ENCODE measurements at regions not wholly inside any gene's neighbourhood (a gene's known extent, or its start where the extent isn't known, plus 50 kb on each side); places are given as distances from the start of the nearest gene placed in this dataset.

GRCh38 chr5:7320701-7321301 lies 75.1 kb upstream of the ADCY2 start:
- TF ChIP-seq ZFX (IDR thresholded peaks at IDR 0.05; ENCODE audit: borderline replicate concordance) (no peak), CTCF (IDR thresholded peaks at IDR 0.05) (no peak)

GRCh38 chr5:7321724-7322123 lies 74.2 kb upstream of the ADCY2 start:
- TF ChIP-seq CTCF (IDR thresholded peaks at IDR 0.05) (no peak), ZFX (IDR thresholded peaks at IDR 0.05; ENCODE audit: borderline replicate concordance) (no peak)

More at GRCh38 chr5:7320701-7321301, 75.1 kb upstream of the ADCY2 start:
- no peak overlapping the region for H3K27ac ChIP-seq

GRCh38 chr5:7324919-7325318 lies 71.0 kb upstream of the ADCY2 start:
- TF ChIP-seq CTCF (IDR thresholded peaks at IDR 0.05) (no peak), ZFX (IDR thresholded peaks at IDR 0.05; ENCODE audit: borderline replicate concordance) (no peak)

More at GRCh38 chr5:7321724-7322123, 74.2 kb upstream of the ADCY2 start:
- H3K27ac ChIP-seq: no peak overlapping the region

GRCh38 chr5:7325975-7326913 lies 69.7 kb upstream of the ADCY2 start:
- no peak overlapping the region for H3K27ac ChIP-seq
- TF ChIP-seq CTCF (IDR thresholded peaks at IDR 0.05): no peak
- TF ChIP-seq ZFX (IDR thresholded peaks at IDR 0.05; ENCODE audit: borderline replicate concordance): no peak

More at GRCh38 chr5:7324919-7325318, 71.0 kb upstream of the ADCY2 start:
- H3K27ac ChIP-seq: no peak overlapping the region

DNA sequence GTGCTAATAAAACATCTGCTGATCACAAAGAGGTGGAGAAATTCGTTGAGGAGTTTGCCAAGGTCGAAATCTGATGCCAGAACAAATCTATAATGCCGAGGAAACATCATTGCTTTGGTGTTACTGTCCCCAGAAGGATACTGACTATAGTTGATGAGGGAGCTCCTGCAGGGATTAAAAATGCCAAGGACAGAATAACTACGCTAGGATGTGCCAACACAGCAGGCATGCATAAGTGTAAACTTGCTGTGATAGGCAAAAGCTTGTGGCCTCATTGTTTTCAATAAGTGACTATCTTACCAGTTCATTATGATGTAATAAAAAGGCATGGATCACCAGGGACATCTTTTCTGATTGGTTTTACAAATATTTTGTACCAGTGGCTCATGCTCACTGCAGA lies 66.8 kb upstream of the ADCY2 start:
- no peak overlapping the region for H3K27ac ChIP-seq
- TF ChIP-seq ZFX (IDR thresholded peaks at IDR 0.05; ENCODE audit: borderline replicate concordance) (no peak), CTCF (IDR thresholded peaks at IDR 0.05) (no peak)

DNA sequence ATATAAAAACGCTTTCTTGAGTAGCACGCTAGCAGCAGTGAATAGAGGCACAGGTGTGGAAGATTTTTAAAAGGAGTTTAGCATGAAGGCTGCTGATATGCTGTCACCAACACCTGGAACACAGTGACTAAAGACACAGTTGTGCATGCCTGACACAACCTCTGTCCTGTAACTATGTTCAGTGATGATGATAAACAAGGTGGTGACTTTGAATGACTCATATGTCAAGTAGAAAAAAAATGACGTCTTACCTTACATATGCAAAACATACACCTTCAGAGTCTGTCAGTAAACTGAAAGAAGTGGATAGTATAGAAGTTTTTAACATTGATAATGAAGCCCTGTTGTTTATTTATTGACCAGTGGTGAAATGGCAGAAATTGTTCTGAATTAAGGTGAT lies 66.2 kb upstream of the ADCY2 start:
- no peak overlapping the region for H3K27ac ChIP-seq
- TF ChIP-seq ZFX (IDR thresholded peaks at IDR 0.05; ENCODE audit: borderline replicate concordance): no peak
- no peak for TF ChIP-seq CTCF (IDR thresholded peaks at IDR 0.05)

DNA sequence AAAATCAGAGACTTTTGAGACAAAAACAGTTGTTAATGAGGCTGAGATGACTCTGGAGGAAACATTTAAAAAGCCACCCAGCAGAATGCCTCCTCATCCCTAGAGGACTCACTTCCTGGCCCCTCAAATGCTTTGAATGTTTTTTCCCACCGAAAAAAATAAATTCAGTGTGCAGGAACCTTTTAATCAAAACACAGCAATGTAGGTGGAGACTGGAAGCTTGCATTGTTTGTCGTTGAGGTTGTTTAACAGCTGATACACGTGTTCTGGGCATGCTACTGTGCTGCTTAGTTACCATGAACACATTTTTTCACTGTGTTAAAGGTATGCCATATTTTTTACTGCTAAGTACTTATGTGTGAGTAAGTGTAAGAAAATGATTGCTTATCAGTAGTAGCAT lies 65.7 kb upstream of the ADCY2 start:
- no peak for TF ChIP-seq CTCF (IDR thresholded peaks at IDR 0.05)
- TF ChIP-seq ZFX (IDR thresholded peaks at IDR 0.05; ENCODE audit: borderline replicate concordance): no peak
- no peak overlapping the region for H3K27ac ChIP-seq
